Mesendoderm (in vitro differentiated cells): ENCODE measurements at regions not wholly inside any gene's neighbourhood (a gene's known extent, or its start where the extent isn't known, plus 50 kb on each side); places are given as distances from the start of the nearest gene placed in this dataset.
A peak's percentile ranks its signal among the peaks of the same experiment; 100 is the strongest.

ENCODE experiments used
- DNase-seq: peaks from one replicate; pipeline ENCODE4 v3.0.0; 2013
- H2AK5ac ChIP-seq: 2 replicates; pipeline ENCODE4 v1.6.1; 2013; ENCODE audit warnings: low read length, inconsistent platforms
- H2BK120ac ChIP-seq: 2 replicates; pipeline ENCODE4 v1.6.1; 2013; ENCODE audit warnings: low read depth, mild to moderate bottlenecking, low read length, moderate library complexity, mixed read lengths
- H2BK15ac ChIP-seq: replicated peaks from 2 replicates; pipeline ENCODE4 v1.6.1; 2013; ENCODE audit warnings: low read depth, mild to moderate bottlenecking, moderate library complexity
- H2BK5ac ChIP-seq: 2 replicates; pipeline ENCODE4 v1.6.1; 2013; ENCODE audit warnings: low read length, inconsistent platforms
- H3K18ac ChIP-seq: 2 replicates; pipeline ENCODE4 v1.6.1; 2013; ENCODE audit warnings: mild to moderate bottlenecking, low read length, mixed read lengths
- H3K23ac ChIP-seq: one replicate; pipeline ENCODE4 v1.6.1; 2013; ENCODE audit warnings: low read length
- H3K27ac ChIP-seq: 2 replicates; pipeline ENCODE4 v1.5.1; 2013; ENCODE audit warnings: low read depth, mild to moderate bottlenecking, inconsistent platforms, low read length, moderate library complexity
- H3K27me3 ChIP-seq: 2 replicates; pipeline ENCODE4 v1.6.1; 2013; ENCODE audit warnings: low read length, control low read depth, mild to moderate bottlenecking, inconsistent platforms; ENCODE audit not compliant: insufficient read depth, poor library complexity
- H3K36me3 ChIP-seq: 2 replicates; pipeline ENCODE4 v1.6.1; 2013; ENCODE audit warnings: low read length, inconsistent platforms; ENCODE audit not compliant: control insufficient read depth, insufficient read depth
- H3K4ac ChIP-seq: one replicate; pipeline ENCODE4 v1.6.1; 2013; ENCODE audit warnings: low read depth, mild to moderate bottlenecking, low read length, moderate library complexity
- H3K4me1 ChIP-seq: 2 replicates; pipeline ENCODE4 v1.6.1; 2013; ENCODE audit warnings: low read depth, low read length, inconsistent platforms; ENCODE audit not compliant: control insufficient read depth
- H3K4me2 ChIP-seq: 2 replicates; pipeline ENCODE4 v1.6.1; 2013; ENCODE audit warnings: low read length
- H3K4me3 ChIP-seq: 2 replicates; pipeline ENCODE4 v1.5.1; 2013; ENCODE audit warnings: mild to moderate bottlenecking, low read length
- H3K56ac ChIP-seq: one replicate; pipeline ENCODE4 v1.6.1; 2013; ENCODE audit warnings: low read length
- H3K79me1 ChIP-seq: 2 replicates; pipeline ENCODE4 v1.6.1; 2013; ENCODE audit warnings: low read length, inconsistent platforms
- H3K79me2 ChIP-seq: 2 replicates; pipeline ENCODE4 v1.6.1; 2013; ENCODE audit warnings: mild to moderate bottlenecking, low read length; ENCODE audit not compliant: control insufficient read depth, insufficient read depth
- H3K9ac ChIP-seq: 2 replicates; pipeline ENCODE4 v1.6.1; 2013; ENCODE audit warnings: low read length, inconsistent platforms
- H4K5ac ChIP-seq: one replicate; pipeline ENCODE4 v1.6.1; 2013; ENCODE audit warnings: low read length
- H4K8ac ChIP-seq: one replicate; pipeline ENCODE4 v1.6.1; 2013; ENCODE audit warnings: low read depth, mild to moderate bottlenecking, control low read depth, low read length, moderate library complexity
- WGBS: extraction: QIAGEN DNeasy Blood & Tissue Kit; methylation state at CpG from one replicate; pipeline ENCODE4 v1.1.7; 2013; ENCODE audit warnings: low lambda C conversion rate, missing lambda C conversion rate; ENCODE audit not compliant: insufficient coverage; ENCODE audit errors: extremely low coverage; 5-methylcytosine and 5-hydroxymethylcytosine counted together

- Histone ChIP-seq H3K36me3 (no peaks in the 10 kb centered on the region), H2AK5ac (no peak overlapping the region), H3K23ac (no peak overlapping the region), H3K4me2 (no peak overlapping the region), H3K4ac (no peak overlapping the region), H2BK15ac (no peak overlapping the region), H2BK5ac (no peak overlapping the region), H3K4me3 (no peak overlapping the region), H3K4me1 (no peaks in the 10 kb centered on the region), H4K8ac (no peak overlapping the region), H3K27me3 (no peaks in the 10 kb centered on the region), H3K27ac (no peak overlapping the region), H4K5ac (no peak overlapping the region), H2BK120ac (no peak overlapping the region), H3K56ac (no peak overlapping the region), H3K9ac (no peak overlapping the region), H3K18ac (no peak overlapping the region), H3K79me2 (no peaks in the 10 kb centered on the region), H3K79me1 (no peaks in the 10 kb centered on the region)
- peak; percentile 10 for DNase-seq
Observed at GRCh38 chr1:194268839-194269238, 1082.4 kb upstream of the B3GALT2 start.

GRCh38 chr1:194267021-194267420 is 1080.6 kb upstream of the B3GALT2 start:
- H3K36me3 ChIP-seq, result no peaks in the 10 kb centered on the region
- H4K8ac ChIP-seq, result no peak overlapping the region
- DNase-seq, result no peak

GRCh38 chr1:194256010-194256409 is 1069.6 kb upstream of the B3GALT2 start:
- no peaks in the 10 kb centered on the region for H3K4me1 ChIP-seq
- no peak overlapping the region for H3K18ac ChIP-seq
- no peak overlapping the region for H3K4ac ChIP-seq
- WGBS, result no CpG with 5 or more reads among the region's 2 CpGs
- H2BK15ac ChIP-seq, result no peak overlapping the region
- H2BK120ac ChIP-seq, result no peak overlapping the region
- H3K79me2 ChIP-seq, result no peaks in the 10 kb centered on the region
- no peaks in the 10 kb centered on the region for H3K79me1 ChIP-seq
- H3K9ac ChIP-seq, result no peak overlapping the region
- no peak overlapping the region for H3K4me2 ChIP-seq
- no peaks in the 10 kb centered on the region for H3K27me3 ChIP-seq
- H4K8ac ChIP-seq, result no peak overlapping the region
- no peak overlapping the region for H3K56ac ChIP-seq
- no peak overlapping the region for H4K5ac ChIP-seq
- H2AK5ac ChIP-seq, result no peak overlapping the region
- no peaks in the 10 kb centered on the region for H3K36me3 ChIP-seq
- no peak overlapping the region for H3K4me3 ChIP-seq
- no peak overlapping the region for H2BK5ac ChIP-seq
- DNase-seq, result no peak
- no peak overlapping the region for H3K27ac ChIP-seq
- H3K23ac ChIP-seq, result no peak overlapping the region

More at GRCh38 chr1:194267021-194267420, 1080.6 kb upstream of the B3GALT2 start:
- H3K27me3 ChIP-seq, result no peaks in the 10 kb centered on the region
- no peak overlapping the region for H3K9ac ChIP-seq
- no peak overlapping the region for H3K27ac ChIP-seq
- H3K4ac ChIP-seq, result no peak overlapping the region
- H3K79me2 ChIP-seq, result no peaks in the 10 kb centered on the region
- H4K5ac ChIP-seq, result no peak overlapping the region
- no peak overlapping the region for H2BK15ac ChIP-seq
- no peak overlapping the region for H3K18ac ChIP-seq
- H3K56ac ChIP-seq, result no peak overlapping the region
- no peak overlapping the region for H2AK5ac ChIP-seq
- H2BK120ac ChIP-seq, result no peak overlapping the region
- no peak overlapping the region for H3K23ac ChIP-seq
- no peaks in the 10 kb centered on the region for H3K79me1 ChIP-seq
- H3K4me1 ChIP-seq, result no peaks in the 10 kb centered on the region
- H2BK5ac ChIP-seq, result no peak overlapping the region
- no CpG with 5 or more reads among the region's 2 CpGs for WGBS
- H3K4me2 ChIP-seq, result no peak overlapping the region
- H3K4me3 ChIP-seq, result no peak overlapping the region

GRCh38 chr1:194252199-194252598 is 1065.8 kb upstream of the B3GALT2 start:
- H3K9ac ChIP-seq, result no peak overlapping the region
- no peak overlapping the region for H3K18ac ChIP-seq
- no peak for DNase-seq
- H3K79me1 ChIP-seq, result no peaks in the 10 kb centered on the region
- no peak overlapping the region for H3K23ac ChIP-seq
- H3K56ac ChIP-seq, result no peak overlapping the region
- H3K4me1 ChIP-seq, result no peaks in the 10 kb centered on the region
- no peaks in the 10 kb centered on the region for H3K27me3 ChIP-seq
- no peak overlapping the region for H2BK5ac ChIP-seq
- no peak overlapping the region for H3K4me2 ChIP-seq
- H4K8ac ChIP-seq, result no peak overlapping the region
- no peak overlapping the region for H2BK15ac ChIP-seq
- no peak overlapping the region for H3K27ac ChIP-seq
- no peak overlapping the region for H2BK120ac ChIP-seq
- no peak overlapping the region for H2AK5ac ChIP-seq
- no peak overlapping the region for H4K5ac ChIP-seq
- no peaks in the 10 kb centered on the region for H3K36me3 ChIP-seq
- H3K79me2 ChIP-seq, result no peaks in the 10 kb centered on the region
- WGBS, result no CpG with 5 or more reads among the region's 1 CpG
- no peak overlapping the region for H3K4ac ChIP-seq
- H3K4me3 ChIP-seq, result no peak overlapping the region

GRCh38 chr1:194241215-194241614 is 1054.8 kb upstream of the B3GALT2 start:
- H3K79me1 ChIP-seq, result no peaks in the 10 kb centered on the region
- H3K9ac ChIP-seq, result no peak overlapping the region
- WGBS, result no CpG with 5 or more reads among the region's 1 CpG
- H3K27me3 ChIP-seq, result no peaks in the 10 kb centered on the region
- H4K5ac ChIP-seq, result no peak overlapping the region
- H2BK5ac ChIP-seq, result no peak overlapping the region
- DNase-seq, result no peak
- H2BK120ac ChIP-seq, result no peak overlapping the region
- H2AK5ac ChIP-seq, result no peak overlapping the region
- H2BK15ac ChIP-seq, result no peak overlapping the region
- H3K4me2 ChIP-seq, result no peak overlapping the region
- H3K79me2 ChIP-seq, result no peaks in the 10 kb centered on the region
- no peak overlapping the region for H3K56ac ChIP-seq
- no peak overlapping the region for H3K27ac ChIP-seq
- H4K8ac ChIP-seq, result no peak overlapping the region
- H3K23ac ChIP-seq, result no peak overlapping the region
- no peak overlapping the region for H3K4ac ChIP-seq
- H3K18ac ChIP-seq, result no peak overlapping the region
- H3K4me3 ChIP-seq, result no peak overlapping the region
- H3K4me1 ChIP-seq, result no peaks in the 10 kb centered on the region
- no peaks in the 10 kb centered on the region for H3K36me3 ChIP-seq

- H3K4me2 ChIP-seq, result no peak overlapping the region
- no peak overlapping the region for H4K8ac ChIP-seq
- H2BK120ac ChIP-seq, result no peak overlapping the region
- WGBS, result 100% methylated on average over 2 of the region's 2 CpGs
- H2BK15ac ChIP-seq, result no peak overlapping the region
- H3K36me3 ChIP-seq, result no peaks in the 10 kb centered on the region
- H3K4ac ChIP-seq, result no peak overlapping the region
- H3K23ac ChIP-seq, result no peak overlapping the region
- DNase-seq, result no peak
- no peak overlapping the region for H3K18ac ChIP-seq
- no peak overlapping the region for H3K27ac ChIP-seq
- H3K4me3 ChIP-seq, result no peak overlapping the region
- no peak overlapping the region for H3K9ac ChIP-seq
- no peaks in the 10 kb centered on the region for H3K79me1 ChIP-seq
- no peaks in the 10 kb centered on the region for H3K27me3 ChIP-seq
- H2AK5ac ChIP-seq, result no peak overlapping the region
- H3K4me1 ChIP-seq, result no peaks in the 10 kb centered on the region
- no peak overlapping the region for H4K5ac ChIP-seq
- H2BK5ac ChIP-seq, result no peak overlapping the region
- H3K79me2 ChIP-seq, result no peaks in the 10 kb centered on the region
- H3K56ac ChIP-seq, result no peak overlapping the region
Observed at GRCh38 chr1:194233069-194233468, 1046.7 kb upstream of the B3GALT2 start.
